PC-3 (cell line): ENCODE measurements at regions not wholly inside any gene's neighbourhood (a gene's known extent, or its start where the extent isn't known, plus 50 kb on each side); places are given as distances from the start of the nearest gene placed in this dataset.

ENCODE experiments used
- EZH2 ChIP-seq: fragments of 300-600 bp; sonication (generic); IDR thresholded peaks from one replicate; pipeline ENCODE4 v1.6.1; 2017; ENCODE audit warnings: antibody characterized with exemption, mild to moderate bottlenecking, low read length; ENCODE audit not compliant: unreplicated experiment
- TF ChIP-seq, protein P1 (sequence below): fragments of 300-600 bp; sonication (generic); conservative IDR thresholded peaks from 2 replicates; pipeline ENCODE4 v1.5.1; 2017; ENCODE audit warnings: antibody characterized with exemption, low read depth, mild to moderate bottlenecking, low read length

- TF ChIP-seq, protein P1, sequence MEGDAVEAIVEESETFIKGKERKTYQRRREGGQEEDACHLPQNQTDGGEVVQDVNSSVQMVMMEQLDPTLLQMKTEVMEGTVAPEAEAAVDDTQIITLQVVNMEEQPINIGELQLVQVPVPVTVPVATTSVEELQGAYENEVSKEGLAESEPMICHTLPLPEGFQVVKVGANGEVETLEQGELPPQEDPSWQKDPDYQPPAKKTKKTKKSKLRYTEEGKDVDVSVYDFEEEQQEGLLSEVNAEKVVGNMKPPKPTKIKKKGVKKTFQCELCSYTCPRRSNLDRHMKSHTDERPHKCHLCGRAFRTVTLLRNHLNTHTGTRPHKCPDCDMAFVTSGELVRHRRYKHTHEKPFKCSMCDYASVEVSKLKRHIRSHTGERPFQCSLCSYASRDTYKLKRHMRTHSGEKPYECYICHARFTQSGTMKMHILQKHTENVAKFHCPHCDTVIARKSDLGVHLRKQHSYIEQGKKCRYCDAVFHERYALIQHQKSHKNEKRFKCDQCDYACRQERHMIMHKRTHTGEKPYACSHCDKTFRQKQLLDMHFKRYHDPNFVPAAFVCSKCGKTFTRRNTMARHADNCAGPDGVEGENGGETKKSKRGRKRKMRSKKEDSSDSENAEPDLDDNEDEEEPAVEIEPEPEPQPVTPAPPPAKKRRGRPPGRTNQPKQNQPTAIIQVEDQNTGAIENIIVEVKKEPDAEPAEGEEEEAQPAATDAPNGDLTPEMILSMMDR: no peak
- no peak for TF ChIP-seq EZH2
These were observed 762.6 kb upstream of the SEMA6A start for GRCh38 chr5:117337064-117337749.
